Vagina (tissue), 2 donors: ENCODE measurements at regions not wholly inside any gene's neighbourhood (a gene's known extent, or its start where the extent isn't known, plus 50 kb on each side); places are given as distances from the start of the nearest gene placed in this dataset.

Experiments
- DNase-seq, 2 donors: peaks; one replicate each; pipeline ENCODE4 v3.0.0-alpha.2; 2017; ENCODE audit errors: extremely low spot score in 2 of 2
- H3K27ac ChIP-seq: fragments of 200-600 bp; sonication (generic); one replicate; pipeline ENCODE4 v1.5.1; 2019
- H3K27me3 ChIP-seq: fragments of 200-600 bp; sonication (generic); one replicate; pipeline ENCODE4 v1.5.1; 2019
- H3K36me3 ChIP-seq, 2 donors: fragments of 200-600 bp; sonication (generic); one replicate each; pipeline ENCODE4 v1.5.1; 2017 to 2019
- H3K4me1 ChIP-seq: fragments of 200-600 bp; sonication (generic); one replicate; pipeline ENCODE4 v1.5.1; 2019
- H3K4me3 ChIP-seq, 2 donors: fragments of 200-600 bp; sonication (generic); 1 replicate in 1 of 2; 2 replicates in 1 of 2; pipeline ENCODE4 v1.5.1; 2016 to 2019
- H3K9me3 ChIP-seq: fragments of 200-600 bp; sonication (generic); one replicate; pipeline ENCODE4 v1.5.1; 2019
- CTCF ChIP-seq, 3 experiments: fragments of 450-650 bp in 2 of 3; fragments of 200-600 bp in 1 of 3; sonication (generic) in 1 of 3; IDR thresholded peaks; one replicate each; pipeline ENCODE4 v1.5.1; 2017 to 2019; ENCODE audit warnings: antibody characterized with exemption in 3 of 3, mild to moderate bottlenecking in 2 of 3, moderate library complexity in 2 of 3
- POLR2A ChIP-seq, 2 donors: fragments of 450-650 bp; IDR thresholded peaks; one replicate each; pipeline ENCODE4 v1.6.1; 2017; ENCODE audit warnings: antibody characterized with exemption in 2 of 2, mild to moderate bottlenecking in 2 of 2, moderate library complexity in 2 of 2
- POLR2AphosphoS5 ChIP-seq, 2 donors: sonication (generic); formaldehyde crosslinking; IDR thresholded peaks; one replicate each; pipeline ENCODE4 v1.9.0; 2017; ENCODE audit warnings: antibody characterized with exemption in 2 of 2, mild to moderate bottlenecking in 2 of 2, low read depth in 1 of 2; ENCODE audit not compliant: insufficient read depth in 1 of 2
- intact Hi-C: fragments of 100-400 bp; cut with DNase I; formaldehyde crosslinking; loops from one replicate; pipeline ENCODE4 v1.15.1; 2023

GRCh38 chr4:44563496-44563895 lies 87.9 kb downstream of the YIPF7 start:
- no peak overlapping the region for H3K4me3 ChIP-seq
- intact Hi-C loops = no loop called here
- no peaks in the 10 kb centered on the region for H3K9me3 ChIP-seq
- H3K27me3 ChIP-seq = no peaks in the 10 kb centered on the region
- no peak for DNase-seq
- no peaks in the 10 kb centered on the region for H3K4me1 ChIP-seq
- H3K36me3 ChIP-seq = no peaks in the 10 kb centered on the region
- no peak overlapping the region for H3K27ac ChIP-seq
- TF ChIP-seq POLR2A (IDR thresholded peaks at IDR 0.05) (no peak), CTCF (IDR thresholded peaks at IDR 0.05) (no peak), POLR2AphosphoS5 (IDR thresholded peaks at IDR 0.05; ENCODE audit: insufficient read depth in 1 of 2, low read depth in 1 of 2) (no peak)

- H3K27ac ChIP-seq = no peak overlapping the region
- no peaks in the 10 kb centered on the region for H3K4me1 ChIP-seq
- intact Hi-C loops = no loop called here
- DNase-seq = no peak
- no peaks in the 10 kb centered on the region for H3K9me3 ChIP-seq
- TF ChIP-seq CTCF (IDR thresholded peaks at IDR 0.05) (no peak), POLR2AphosphoS5 (IDR thresholded peaks at IDR 0.05; ENCODE audit: insufficient read depth in 1 of 2, low read depth in 1 of 2) (no peak), POLR2A (IDR thresholded peaks at IDR 0.05) (no peak)
- H3K4me3 ChIP-seq = no peak overlapping the region
- H3K36me3 ChIP-seq = no peaks in the 10 kb centered on the region
- H3K27me3 ChIP-seq = no peaks in the 10 kb centered on the region
Measured at GRCh38 chr4:44558031-44558605, 93.3 kb downstream of the YIPF7 start.

GRCh38 chr4:44554768-44555167 lies 96.7 kb downstream of the YIPF7 start:
- no peaks in the 10 kb centered on the region for H3K9me3 ChIP-seq
- intact Hi-C loops = no loop called here
- DNase-seq = no peak

GRCh38 chr4:44553180-44553579 lies 98.2 kb downstream of the YIPF7 start:
- Histone ChIP-seq H3K4me3 (no peak overlapping the region), H3K36me3 (no peaks in the 10 kb centered on the region), H3K9me3 (no peaks in the 10 kb centered on the region), H3K4me1 (no peaks in the 10 kb centered on the region), H3K27me3 (no peaks in the 10 kb centered on the region), H3K27ac (no peak overlapping the region)
- no peak for TF ChIP-seq CTCF (IDR thresholded peaks at IDR 0.05)
- no peak for TF ChIP-seq POLR2AphosphoS5 (IDR thresholded peaks at IDR 0.05; ENCODE audit: insufficient read depth in 1 of 2, low read depth in 1 of 2)
- no peak for TF ChIP-seq POLR2A (IDR thresholded peaks at IDR 0.05)
- no peak for DNase-seq
- intact Hi-C loops = no loop called here

More at GRCh38 chr4:44554768-44555167, 96.7 kb downstream of the YIPF7 start:
- H3K27me3 ChIP-seq = no peaks in the 10 kb centered on the region
- no peak overlapping the region for H3K4me3 ChIP-seq
- H3K27ac ChIP-seq = no peak overlapping the region
- no peaks in the 10 kb centered on the region for H3K4me1 ChIP-seq
- no peaks in the 10 kb centered on the region for H3K36me3 ChIP-seq
- TF ChIP-seq POLR2A (IDR thresholded peaks at IDR 0.05) = no peak
- no peak for TF ChIP-seq CTCF (IDR thresholded peaks at IDR 0.05)
- TF ChIP-seq POLR2AphosphoS5 (IDR thresholded peaks at IDR 0.05; ENCODE audit: insufficient read depth in 1 of 2, low read depth in 1 of 2) = no peak

GRCh38 chr4:44545781-44546180 lies 97.2 kb upstream of the KCTD8 start:
- Histone ChIP-seq H3K27me3 (no peaks in the 10 kb centered on the region), H3K36me3 (no peaks in the 10 kb centered on the region), H3K4me3 (no peak overlapping the region), H3K27ac (no peak overlapping the region), H3K4me1 (no peaks in the 10 kb centered on the region), H3K9me3 (no peaks in the 10 kb centered on the region)
- intact Hi-C loops = no loop called here
- no peak for DNase-seq
- TF ChIP-seq CTCF (IDR thresholded peaks at IDR 0.05) (no peak), POLR2A (IDR thresholded peaks at IDR 0.05) (no peak), POLR2AphosphoS5 (IDR thresholded peaks at IDR 0.05; ENCODE audit: insufficient read depth in 1 of 2, low read depth in 1 of 2) (no peak)
